Limb (tissue), 2 donors: ENCODE measurements at regions not wholly inside any gene's neighbourhood (a gene's known extent, or its start where the extent isn't known, plus 50 kb on each side); places are given as distances from the start of the nearest gene placed in this dataset.
"Not testable (repeated sequence)": the region's sequence is repeated elsewhere in the genome, so short reads cannot be mapped to it uniquely, and the experiment has no call there.

Experiments
- DNase-seq, 2 donors: peaks; one replicate each; pipeline ENCODE4 v3.0.0-alpha.2; 2016; ENCODE audit errors: extremely low spot score in 2 of 2

DNA sequence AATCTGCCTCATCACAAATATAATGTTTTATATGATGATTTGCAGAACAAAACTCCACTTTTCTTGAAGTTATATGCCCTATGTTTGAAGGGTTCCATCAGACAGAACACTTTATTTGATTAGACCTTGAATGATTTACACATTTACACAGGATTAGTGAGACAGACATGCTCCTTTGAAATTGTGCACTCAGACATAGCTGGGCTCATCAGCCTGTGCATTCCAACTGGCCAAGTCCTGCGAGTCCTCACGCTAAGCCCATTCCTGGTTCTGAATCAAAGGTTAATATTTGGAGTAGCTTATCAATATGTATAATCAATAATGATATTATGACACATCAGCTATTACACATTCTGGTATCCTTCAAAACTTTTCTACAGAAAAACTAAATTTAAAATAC is 173.6 kb downstream of the MBL2 start:
- DNase-seq: no peak

GRCh38 chr10:52599551-52600200 is 172.9 kb downstream of the MBL2 start:
- DNase-seq: no peak

DNA sequence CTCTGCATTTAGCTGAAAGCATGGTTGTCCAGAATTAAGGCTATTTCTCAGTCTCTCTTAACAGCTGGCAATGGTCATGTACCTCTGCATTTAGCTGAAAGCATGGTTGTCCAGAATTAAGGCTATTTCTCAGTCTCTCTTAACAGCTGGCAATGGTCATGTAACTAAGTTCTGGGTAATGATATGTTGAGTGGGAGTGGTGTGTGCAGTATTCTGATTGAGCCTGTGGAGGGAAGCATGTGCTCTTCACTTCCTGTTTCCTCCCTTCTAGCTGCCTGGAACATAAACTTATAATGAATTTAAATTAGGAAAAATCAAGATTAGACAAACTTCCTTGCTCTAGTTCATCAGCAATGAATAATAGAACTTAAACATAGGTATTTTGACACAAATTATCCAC is 168.5 kb downstream of the MBL2 start:
- DNase-seq: not testable (repeated sequence)

DNA sequence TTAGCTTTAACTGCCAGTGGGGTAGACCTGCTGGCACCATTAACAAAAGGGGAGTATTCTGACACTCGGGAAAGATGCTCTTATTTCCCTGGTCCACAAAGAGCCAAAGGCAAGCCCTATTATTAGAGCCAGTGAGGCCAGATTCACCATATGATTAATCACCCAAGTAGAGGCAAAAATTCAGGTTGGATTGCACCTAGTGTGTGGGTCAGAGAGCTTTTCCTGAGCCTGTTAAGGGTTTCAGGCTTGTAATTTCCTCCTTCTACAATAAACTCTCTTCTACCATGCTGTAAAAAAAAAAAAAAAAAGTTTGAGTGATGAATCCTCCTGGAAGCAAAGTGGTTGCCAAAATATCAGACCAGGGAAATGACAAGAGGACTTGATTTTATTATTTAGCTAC is 163.5 kb downstream of the MBL2 start:
- DNase-seq: no peak

DNA sequence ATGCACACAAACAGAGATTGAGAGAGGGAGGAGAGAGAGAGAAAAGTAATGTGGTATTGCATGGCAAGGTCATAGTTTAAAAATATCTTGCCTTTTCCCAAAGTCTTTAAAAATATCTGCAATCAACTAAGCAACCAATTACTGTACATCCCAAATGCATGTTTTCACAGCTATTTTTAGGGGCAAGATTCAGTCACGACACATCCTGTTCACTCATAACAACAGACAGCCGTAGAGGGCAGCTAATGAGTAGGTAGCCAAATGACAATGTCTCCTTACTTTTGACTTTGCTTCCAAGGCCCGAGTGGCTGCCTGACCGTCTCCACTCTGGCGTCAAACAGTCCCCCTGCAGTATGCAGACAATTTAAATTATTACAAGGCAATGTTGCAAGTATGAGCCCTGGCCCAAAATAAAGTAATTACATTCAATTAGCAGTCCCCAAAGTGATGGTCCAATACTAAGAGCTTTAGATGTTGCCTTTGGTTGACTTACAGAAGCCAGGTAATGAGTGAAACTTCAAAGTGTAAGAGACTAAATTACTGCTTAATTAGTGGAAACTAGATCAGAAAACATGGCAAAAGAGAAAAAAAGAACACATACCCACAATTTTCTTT is 162.9 kb downstream of the MBL2 start:
- DNase-seq: no peak

DNA sequence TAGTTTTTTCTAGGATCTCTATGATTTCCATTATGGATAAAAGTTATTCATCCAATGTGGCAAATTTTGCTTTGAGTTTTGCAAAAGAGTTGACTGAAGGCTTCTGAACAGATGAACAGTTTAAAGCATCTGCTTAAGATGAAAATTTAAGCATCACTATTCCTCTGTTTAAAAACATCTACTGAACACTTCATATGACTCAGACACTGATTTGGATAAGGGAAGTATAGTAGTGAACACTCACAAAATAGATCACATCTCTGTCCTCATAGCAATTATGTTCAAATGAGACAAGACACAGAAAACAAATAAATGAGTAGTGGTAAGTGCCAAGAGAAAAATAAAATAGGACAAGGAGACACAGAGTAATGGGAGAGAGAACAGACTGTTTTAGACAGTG is 157.3 kb downstream of the MBL2 start:
- no peak for DNase-seq

- no peak for DNase-seq
These were observed 156.7 kb downstream of the MBL2 start for GRCh38 chr10:52615756-52616394.

GRCh38 chr10:52616395-52616764 is 156.2 kb downstream of the MBL2 start:
- DNase-seq: no peak

DNA sequence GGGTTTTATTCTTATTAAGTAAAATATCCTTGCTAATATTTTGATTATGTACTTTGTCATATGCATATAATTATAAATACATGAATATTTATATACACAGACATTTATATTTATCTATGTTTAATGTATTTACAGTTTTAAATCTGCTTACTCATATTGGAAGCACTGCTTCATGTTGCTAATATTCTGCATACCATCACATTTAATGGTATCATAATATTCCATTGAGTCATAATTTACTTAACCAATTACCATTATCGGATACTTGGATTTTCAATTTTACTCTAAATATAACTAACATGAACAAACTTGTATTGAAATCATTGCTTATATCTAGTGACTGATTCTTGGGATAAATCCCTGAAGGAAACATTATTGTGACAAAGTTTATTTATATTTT is 155.2 kb downstream of the MBL2 start:
- no peak for DNase-seq

DNA sequence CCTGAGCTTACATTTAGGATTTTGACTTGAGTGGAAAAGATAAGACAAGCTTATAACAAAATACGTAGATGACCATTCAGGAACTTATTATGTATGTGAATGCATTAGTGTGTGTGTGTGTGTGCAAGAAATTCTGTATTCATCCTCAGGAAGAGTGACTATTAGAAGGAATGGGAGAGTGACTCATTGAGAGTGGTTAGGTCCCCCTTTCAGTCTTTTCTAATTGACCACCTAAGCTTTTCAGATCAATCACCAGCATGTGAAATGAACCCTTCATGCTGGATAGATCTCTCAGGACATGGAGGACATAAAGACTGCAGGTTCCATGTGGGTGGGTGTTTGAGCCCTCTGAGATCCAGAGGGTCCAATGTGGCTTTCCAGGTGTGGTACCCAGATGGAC is 153.5 kb downstream of the MBL2 start:
- no peak for DNase-seq

DNA sequence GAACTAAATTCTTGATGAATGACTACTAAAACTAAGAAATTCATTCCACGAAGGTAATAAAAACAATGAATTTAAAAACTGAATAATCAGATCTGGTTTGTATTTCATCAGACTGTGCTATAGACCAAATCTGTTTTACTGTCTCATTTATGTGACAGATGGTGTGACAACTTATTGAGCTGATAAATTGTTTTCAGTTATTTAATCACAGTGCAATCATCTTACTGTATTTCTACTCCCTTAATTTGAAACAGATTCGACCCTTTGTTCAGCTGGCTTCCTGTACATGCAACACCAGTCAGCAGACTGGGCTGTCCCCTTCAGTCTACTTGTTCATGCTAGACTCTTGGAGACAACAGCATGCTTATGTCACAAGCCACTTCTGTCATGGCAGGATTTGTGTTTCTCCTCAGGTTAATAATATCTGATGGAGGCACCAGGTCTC is 150.9 kb downstream of the MBL2 start:
- no peak for DNase-seq

GRCh38 chr10:52623761-52624160 is 148.8 kb downstream of the MBL2 start:
- DNase-seq: no peak

DNA sequence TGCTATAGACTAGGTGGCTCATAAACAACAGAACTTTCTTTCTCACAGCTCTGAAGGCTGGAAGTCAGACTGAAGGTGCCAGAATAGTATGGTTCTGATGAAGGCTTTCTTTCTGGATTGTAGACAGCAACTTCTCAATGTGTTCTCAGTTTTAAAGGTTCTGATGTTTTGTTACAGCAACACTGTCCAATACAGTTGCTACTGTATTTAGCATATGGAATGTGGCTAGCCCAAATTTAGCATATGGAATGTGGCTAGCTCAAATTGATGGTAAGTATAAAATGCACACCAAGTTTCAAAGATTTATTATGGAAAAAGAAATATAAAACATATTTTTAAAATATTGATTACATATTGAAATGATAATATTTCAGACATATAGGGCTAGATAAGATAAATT is 145.3 kb downstream of the MBL2 start:
- DNase-seq: no peak

DNA sequence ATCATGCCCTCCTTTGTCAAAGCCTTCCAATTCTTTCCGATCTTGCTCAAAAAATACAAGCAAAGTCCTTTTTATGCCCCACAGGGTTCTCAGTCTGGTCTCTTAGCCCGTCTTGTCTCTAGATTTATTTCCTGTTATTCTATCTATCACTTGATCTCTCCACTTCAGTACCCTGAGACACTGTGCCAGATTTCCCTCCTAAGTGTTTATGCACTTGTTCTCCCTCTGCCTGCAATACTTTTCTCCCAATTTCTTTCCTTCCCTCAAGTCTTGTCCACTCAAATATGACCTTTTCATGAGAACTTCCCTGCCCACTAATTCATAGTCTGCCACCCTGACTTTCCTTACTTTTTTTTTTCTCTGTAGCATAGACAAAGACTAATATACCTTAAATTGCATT is 141.4 kb downstream of the MBL2 start:
- no peak for DNase-seq

- DNase-seq: no peak
These were observed 140.9 kb downstream of the MBL2 start for GRCh38 chr10:52631648-52632047.

- no peak for DNase-seq
These were observed 140.0 kb downstream of the MBL2 start for GRCh38 chr10:52632591-52632990.

GRCh38 chr10:52633266-52633665 is 139.3 kb downstream of the MBL2 start:
- DNase-seq: no peak

DNA sequence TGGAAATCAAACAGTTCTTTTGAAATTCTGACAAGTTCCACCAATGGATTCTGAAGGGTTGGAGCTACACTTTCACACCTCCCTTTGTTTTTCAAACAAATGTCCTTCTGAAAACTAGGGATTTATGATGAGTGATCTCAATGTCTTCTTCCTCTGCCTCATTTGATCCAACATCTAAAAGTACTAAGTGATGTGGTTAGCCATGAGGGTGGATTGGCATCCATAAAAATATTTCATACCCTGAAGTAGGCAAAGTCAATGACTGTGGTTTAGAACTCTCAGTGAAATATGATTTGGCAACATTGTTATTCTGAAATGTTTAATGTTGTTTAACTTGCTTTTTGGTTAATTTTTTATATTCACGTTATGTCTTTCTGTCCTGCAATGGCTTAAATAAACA is 136.9 kb downstream of the MBL2 start:
- DNase-seq: no peak

DNA sequence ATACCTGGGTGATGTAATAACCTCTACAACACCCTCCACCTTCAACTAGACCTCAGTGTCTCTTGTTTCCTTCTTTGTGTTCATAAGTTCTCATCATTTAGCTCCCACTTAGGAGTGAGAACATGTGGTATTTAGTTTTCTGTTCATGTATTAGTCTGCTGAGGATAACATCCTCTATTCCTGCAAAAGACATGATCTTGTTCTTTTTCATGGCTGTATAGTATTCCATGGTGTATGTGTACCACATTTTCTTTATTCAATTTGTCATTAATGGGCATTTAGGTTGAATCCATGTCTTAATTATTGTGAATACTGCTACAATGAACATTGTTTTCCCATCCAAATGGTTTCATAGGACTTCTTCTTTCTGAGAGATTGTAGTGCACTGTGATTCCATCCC is 135.7 kb downstream of the MBL2 start:
- DNase-seq: no peak

GRCh38 chr10:52637592-52637991 is 135.0 kb downstream of the MBL2 start:
- DNase-seq: no peak

- DNase-seq: no peak
These were observed 132.9 kb downstream of the MBL2 start for GRCh38 chr10:52639652-52640051.

DNA sequence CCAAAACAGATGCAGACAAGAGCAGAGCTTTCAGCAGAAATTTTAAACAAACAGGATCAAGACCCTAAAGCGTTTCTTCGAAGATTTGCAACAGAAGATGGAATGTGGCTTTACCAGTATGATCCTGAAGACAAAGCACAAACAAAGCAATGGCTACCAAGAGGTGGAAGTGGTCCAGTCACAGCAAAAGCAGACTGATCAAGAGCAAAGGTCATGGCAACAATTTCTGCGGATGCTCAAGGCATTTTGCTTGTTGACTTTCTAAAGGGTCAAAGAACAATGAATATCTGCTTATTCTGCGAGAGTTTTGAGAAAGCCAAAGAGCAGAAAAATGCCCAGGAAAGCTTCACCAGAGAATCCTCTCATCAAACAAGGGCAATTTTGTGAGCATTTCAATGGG is 130.4 kb downstream of the MBL2 start:
- DNase-seq: no peak
